Fibroblast of the conjunctiva (primary cell): ENCODE measurements at regions not wholly inside any gene's neighbourhood (a gene's known extent, or its start where the extent isn't known, plus 50 kb on each side); places are given as distances from the start of the nearest gene placed in this dataset.

Experiments used
- DNase-seq: peaks from one replicate; pipeline ENCODE4 v3.0.0-alpha.2; 2010; ENCODE audit warnings: low read depth

DNA sequence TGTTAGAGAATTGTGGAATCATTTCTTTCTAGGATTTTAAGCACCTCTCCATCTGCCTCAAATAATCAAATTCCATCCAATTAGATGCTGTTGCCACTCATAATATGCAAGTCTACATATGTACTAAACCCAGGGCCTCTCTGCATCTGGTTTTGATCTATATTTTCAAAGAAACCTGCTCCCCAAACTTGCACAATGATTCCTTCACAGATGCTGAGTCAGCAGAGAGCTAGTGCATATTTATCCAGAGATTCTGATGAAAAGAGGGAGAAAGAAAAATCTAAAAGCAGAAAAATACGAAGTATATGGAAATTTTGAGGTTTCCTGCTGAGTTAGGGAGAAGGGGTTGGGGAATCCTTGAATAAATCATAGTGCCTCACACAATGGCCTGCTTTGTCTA is 235.1 kb upstream of the RBFOX1 start:
- DNase-seq: no peak

DNA sequence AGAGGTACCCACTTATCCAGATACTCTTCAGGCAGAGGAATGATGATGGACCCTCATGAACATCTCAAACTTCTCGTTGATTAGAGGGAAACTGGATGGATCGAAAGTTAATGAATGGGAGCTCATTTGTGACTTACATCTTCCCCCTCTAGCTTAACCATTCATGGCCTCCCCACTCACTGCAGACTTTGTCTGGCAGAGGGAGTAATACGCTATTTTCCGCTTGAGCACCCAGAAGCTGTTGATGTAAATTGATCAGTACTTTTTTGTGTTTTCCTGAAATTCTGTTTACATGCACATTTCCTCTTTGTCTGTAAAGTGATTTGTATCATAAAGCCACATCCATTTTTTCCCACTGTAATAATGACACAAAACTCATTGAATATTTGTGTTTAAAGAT is 239.1 kb upstream of the RBFOX1 start:
- DNase-seq: no peak

DNA sequence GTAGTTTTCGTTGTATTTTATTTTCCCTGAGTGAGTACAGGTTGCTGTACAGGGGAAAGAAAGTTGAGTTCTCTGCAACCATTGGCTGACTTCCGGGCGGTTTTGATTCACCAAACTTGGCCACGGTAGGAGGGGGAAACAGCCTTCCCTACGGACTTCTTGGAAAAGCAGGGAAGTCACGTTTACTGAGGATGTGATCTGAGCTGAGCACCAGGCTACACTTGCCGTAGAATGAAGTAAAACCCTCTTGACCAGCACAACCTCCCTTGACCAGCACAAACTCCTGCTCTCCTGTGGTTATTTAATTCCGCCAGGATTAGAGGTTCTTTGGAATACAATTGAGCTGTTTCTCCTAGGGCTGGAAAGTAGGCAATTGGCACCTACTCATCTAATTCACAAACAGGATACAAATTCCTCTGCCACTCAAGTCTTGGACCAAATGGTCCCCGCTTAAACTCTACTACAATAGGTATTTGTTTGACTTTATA is 242.0 kb upstream of the RBFOX1 start:
- no peak for DNase-seq

DNA sequence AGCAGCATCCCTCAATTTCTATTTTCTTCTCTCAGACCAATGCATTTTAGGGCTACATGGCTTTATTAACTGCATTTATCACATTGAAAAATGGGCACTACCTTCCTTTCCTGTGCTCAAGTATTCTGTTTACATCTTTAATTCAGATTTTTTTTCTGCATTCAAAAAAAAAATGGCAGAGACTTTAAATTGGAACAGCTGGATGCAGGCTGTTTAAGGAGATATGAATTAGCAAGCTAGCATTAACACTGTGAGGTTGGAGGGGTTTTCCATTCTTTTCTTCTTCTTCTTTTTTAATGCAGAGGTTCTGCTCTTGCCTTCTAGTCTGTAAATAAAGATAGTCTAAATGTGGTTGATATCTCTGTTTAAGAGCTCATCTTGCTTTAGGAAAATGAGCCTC is 242.9 kb upstream of the RBFOX1 start:
- DNase-seq: no peak

DNA sequence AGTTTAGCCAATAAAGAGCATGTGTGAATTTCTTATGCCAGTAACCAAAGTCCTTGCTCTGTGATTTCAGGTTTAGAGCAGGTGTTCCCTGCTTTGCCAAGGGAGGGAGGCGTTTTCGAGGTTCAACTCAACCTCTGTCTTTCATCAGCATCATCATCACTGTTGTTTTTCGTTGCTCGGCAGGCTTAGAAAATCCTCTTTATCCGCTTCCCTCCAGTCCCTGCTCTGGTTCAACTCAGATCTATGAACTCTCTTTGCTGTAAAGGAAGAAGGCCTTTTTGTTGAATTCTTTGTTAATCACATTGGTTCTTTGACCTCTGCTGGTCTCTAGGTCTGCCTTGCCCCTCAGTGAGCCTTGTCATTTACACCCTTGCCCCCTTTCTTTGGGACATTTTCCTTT is 243.9 kb upstream of the RBFOX1 start:
- no peak for DNase-seq

DNA sequence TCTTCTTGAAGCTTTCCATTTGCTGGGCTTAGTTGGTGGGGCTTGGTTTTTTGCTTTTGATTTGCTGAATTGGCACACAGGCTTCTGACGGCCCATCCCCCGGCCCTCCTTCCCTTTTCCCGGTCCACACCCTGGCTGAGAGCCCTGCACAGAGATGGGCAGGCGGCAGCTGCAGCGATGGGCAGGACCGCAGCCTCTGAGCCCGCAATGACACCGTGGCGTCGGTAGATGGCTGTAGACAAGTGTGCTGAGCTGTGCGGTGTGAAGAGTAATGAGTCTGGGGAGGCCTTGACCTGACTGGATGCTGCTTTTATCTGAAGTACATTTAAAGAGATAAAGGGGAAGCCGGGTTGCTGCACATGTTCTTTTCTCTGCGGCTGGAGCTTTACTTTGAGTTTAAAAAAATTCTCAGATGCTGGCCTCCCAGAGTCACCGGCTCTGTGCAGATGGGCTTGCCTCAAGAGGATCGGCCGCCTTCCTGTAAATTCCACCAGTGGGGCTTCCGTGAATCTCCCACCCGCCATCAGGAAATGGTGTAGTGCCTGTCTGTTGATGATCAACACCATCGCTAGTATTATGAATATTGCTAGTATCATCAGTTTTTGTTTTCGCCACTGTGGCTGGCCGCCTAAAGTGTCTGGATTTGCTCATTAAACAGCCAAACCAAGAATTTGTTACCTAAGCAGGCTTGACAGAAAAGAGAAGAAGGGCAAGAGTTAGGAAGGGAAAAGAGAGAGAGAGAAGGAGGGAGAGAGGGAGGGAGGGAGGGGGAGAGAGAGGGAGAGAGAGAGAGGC is 245.6 kb upstream of the RBFOX1 start:
- DNase-seq: no peak

DNA sequence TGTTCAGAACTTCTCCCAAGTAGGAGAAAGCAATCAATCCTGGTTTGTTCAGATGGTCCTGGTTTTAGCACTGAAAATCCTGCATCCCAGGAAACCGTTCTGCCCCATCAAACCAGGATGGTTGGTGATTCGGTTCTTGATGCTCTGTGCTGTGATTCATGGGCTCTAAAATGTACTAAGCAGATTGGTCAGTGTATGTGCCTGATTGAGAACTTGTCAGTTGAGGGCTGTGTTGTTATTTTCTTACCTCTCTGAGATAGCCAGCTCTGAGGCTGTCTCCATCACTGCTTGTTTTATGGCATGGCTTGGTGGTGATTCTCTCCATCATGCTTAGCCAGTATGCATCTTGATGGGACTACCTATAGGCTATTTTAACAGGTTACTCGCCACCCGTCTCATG is 246.9 kb upstream of the RBFOX1 start:
- DNase-seq: no peak

DNA sequence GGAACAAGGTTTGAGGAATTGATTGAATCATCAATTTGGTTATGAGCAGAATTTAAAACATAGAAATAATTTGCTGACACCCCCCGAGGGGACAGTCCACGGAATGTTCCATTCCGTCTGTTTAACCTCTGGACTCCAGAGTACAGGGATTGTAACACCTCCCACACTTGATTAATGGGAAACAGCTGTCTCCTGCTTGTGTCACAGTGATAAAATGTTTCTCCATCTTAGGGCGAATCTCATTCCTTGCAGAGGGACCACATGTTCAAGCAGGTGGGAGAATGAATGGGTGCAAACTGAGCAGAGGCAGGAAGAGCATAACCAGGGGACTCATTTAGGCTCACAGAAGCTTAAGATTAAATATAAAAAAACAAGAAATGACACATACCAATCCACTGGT is 249.5 kb upstream of the RBFOX1 start:
- no peak for DNase-seq

DNA sequence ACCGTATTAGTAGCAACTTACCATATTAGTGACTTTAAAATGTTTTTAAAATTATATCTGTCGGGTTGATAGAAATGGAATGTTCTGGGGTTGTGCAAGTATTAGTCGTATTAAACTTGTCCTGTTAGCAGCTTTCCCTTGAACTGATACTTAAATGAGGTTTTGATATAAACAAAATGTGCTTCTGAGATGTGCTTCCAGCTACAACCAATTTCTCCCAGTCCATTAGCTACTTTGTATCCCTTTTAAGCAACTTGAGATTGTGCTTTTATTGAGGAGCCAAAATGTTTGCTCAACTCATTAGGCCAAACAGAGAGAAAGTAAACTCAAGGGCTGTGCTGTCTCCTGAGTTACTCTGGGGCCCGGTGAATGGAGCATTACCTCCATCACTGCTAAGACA is 255.0 kb upstream of the RBFOX1 start:
- DNase-seq: no peak

DNA sequence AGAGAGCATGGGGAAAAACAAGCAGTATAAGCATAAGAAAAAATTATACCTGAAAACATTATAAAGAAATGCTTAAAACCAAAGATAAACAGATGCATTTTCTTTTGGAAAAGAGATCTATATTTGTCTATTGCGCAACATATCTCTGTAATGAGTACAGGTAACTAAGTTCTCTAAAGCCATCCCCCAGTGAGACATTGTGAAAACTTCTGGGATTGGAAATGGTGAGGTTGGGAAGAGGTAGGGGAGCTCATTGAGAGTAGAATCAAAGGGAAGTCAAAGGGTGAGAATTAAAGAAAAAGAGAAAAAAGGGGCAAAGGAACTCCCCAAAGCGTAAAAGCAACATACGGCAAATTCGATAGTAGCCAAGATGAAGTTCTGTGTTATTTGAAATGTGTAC is 257.9 kb upstream of the RBFOX1 start:
- DNase-seq: no peak

DNA sequence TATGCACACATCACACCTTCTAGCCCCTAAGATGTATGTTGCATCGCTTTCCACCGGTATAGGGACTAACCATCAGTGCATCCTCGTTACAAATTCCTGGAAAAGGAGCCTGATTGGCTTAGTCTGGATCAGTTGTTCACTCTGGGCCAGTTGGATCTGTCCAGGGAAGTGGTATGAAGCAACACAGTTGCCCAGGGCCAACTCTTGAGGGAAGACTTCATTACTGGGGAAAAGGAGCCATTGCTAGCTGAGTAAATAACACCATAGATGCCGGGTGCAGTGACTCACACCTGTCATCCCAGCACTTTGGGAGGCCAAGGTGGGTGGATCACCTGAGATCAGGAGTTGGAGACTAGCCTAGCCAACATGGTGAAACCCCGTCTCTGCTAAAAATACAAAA is 275.2 kb upstream of the RBFOX1 start:
- no peak for DNase-seq

DNA sequence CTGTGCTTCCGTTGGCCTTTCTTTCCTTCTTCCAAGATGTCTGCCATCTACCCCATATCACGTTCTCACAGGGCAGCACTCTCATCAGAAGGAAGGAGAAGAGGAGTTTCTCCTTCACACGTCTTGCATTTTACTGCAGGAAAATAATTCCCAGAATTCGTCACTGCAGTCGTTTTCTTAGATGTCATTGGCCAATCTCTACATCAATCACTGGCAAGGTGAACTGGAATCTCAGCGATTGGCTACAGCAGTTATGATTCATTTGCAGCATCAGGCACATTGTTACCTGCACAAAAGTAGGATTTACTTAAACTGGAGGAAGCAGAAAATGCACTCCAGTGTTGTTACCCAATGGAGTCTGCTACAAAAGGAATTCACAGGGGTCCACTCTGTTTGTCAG is 277.2 kb upstream of the RBFOX1 start:
- DNase-seq: no peak

DNA sequence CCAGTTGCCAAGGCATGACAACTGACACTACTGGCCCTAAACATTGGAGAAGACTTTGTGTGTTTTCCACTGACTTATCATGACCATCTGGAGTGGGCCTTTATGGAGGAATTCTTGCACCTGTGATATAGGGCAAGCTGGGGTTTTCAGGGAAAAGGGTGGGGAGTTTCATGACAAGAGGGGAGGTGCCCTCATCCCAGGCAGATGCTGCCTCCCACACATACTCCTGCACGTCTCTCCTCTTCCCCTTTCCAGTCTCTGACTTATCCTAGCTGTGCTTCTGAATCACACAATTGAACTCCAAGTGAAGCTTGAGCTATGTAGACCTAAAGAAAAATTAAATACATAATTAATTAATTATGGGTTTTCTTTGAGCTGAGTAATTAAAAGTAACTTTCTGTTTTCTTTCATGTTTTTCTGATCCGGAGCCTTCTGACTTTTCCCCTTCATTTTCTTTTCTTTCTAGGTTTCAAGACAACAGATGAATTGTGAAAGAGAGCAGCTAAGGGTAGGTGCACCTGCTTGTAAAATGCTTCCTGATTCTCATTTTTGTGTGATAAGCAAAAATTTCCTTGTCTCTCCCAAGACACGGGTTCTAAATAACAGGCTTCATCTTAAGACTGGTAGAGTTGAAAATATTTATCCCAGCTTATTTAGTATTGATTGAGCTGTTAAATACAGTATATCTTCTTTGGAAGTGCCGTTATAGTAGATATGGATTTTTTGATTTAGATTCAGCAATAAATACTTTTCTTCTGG is 280.9 kb upstream of the RBFOX1 start:
- DNase-seq: no peak

DNA sequence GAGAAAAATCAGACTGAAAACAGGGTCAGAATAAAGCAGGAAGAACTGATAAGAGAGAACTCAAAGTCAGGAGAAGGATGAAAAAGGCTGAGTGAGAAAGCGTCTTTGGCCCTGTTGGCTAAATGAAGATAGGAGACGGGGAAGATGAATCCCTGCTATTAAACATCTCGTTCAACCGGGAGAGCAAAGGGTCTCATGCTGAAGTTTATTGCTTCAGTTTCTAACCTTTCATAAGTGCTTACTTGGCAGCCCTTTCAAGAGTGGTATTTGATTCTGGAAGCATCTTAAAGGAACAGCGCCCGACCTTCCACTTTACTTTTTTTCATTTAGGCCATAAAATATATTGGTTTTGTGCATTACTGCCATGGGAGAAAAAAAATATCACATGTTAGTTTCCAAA is 288.3 kb upstream of the RBFOX1 start:
- no peak for DNase-seq

DNA sequence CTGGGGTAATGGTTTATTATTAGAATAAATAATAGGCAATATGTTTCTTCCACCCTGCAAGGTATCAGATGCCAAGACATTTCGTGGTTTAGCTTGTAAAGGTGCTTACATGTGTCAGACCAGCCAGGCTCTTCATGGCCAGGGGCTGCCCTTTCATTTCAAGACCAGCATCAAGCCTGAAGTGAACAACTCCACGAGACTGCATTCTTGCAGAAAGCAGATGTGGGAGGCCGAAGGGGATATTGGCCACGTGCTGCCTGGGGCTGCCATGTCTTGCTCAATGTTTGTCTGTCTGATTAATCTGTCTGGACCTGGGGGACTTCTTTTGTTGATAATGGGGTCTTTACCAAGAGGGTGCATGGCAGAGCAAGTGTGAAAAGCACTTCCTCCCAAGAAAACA is 294.2 kb upstream of the RBFOX1 start:
- no peak for DNase-seq

DNA sequence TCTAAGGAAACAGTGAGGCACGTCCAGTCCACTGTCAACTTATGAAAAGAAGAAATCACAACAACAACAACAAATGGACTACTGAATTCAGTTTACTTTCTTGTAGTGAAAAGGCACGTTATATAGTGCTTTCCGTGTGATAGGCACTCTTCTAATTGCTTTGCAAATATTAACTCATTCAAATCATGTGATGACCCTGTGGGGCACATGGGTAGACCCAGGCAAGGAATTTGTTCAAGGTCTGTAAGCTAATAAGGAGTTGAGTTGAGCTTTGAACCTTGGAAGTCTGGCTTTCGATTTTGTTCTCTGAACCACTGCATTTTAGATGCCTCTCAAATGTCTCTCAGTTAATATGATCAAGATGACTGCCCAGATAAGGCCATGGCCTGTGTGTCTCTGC is 295.1 kb upstream of the RBFOX1 start:
- no peak for DNase-seq

DNA sequence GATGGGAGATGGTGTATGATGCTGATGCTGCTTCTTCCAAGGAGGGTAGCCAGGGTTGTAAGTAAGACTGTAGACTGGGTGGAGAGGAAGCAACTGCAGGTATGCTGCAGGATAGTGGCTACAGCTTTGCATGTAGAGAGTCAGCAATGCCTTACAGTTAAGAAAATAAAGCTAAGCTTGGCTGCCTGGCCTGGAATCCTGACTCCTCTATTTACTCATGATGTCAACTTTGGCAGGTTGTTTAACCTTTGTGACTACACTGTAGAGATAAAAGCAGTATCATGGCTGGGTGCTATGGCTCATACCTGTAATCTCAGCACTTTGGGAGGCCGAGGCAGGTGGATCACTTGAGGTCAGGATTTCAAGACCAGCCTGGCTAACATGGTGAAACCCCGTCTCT is 301.6 kb upstream of the RBFOX1 start:
- no peak for DNase-seq

DNA sequence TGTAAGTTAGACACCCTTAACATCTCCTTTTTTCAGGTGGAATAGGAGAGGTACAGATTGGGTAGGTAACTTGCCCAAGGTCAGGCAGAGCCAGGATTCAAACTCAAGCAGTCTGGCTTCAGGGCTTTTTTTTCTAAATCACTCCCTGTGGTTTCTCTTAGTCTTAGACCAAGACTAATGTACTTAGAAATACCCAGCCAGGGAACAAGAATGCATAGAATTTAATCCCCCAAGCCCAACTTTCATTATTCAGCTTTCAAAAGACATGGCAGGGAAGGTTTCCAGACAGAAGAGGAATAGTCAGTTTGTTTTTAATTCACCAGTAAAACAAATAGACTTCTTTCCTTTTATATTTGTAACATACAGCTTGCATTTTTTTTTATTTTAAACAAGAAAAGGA is 305.2 kb upstream of the RBFOX1 start:
- no peak for DNase-seq

DNA sequence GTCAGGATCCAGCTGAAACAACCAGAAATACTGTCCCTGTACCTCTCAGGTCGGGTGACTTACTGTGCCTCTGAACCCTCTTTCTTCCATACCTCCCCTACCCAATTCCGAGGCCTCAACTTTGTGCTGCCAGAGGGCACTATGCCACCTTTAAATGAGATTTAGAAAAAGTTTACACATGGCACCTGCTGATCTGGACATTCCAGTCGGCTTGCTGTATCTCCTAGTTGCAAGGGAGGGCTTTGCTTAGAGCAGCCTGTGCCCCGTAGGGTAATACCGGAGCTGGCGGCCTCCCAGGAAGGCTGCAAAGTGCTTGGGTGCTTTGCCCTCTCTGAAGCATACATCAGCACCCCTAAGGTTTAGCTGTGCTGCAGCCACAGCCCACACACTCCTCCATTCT is 306.0 kb upstream of the RBFOX1 start:
- DNase-seq: no peak

DNA sequence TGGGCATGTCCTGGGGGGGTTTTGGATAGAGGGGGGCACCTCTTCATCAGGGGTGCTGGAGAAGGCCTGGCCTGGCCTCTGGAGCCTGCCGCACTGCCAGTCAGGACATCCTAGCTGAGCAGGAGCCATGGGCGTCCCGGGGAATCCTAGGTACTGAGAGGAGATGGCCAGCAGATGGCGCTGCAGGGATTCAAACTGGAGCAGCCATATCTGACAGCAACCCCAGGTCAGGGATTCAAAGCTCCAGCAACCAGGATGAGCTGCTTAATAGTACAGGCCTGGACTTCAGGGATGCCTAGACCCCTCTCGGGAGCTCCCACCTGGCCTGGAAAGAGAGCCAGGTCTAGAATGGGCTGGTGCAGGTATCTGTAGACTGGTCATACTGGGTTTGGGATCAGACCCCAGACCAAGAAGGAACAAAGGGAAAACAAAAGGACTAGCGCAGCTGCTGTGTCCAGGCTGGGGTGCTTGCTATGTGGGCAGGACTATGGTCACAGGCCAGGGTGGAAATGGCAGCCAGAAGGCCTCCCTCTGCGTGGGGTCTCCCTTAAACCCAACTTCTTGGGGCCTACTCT is 306.9 kb upstream of the RBFOX1 start:
- DNase-seq: no peak

DNA sequence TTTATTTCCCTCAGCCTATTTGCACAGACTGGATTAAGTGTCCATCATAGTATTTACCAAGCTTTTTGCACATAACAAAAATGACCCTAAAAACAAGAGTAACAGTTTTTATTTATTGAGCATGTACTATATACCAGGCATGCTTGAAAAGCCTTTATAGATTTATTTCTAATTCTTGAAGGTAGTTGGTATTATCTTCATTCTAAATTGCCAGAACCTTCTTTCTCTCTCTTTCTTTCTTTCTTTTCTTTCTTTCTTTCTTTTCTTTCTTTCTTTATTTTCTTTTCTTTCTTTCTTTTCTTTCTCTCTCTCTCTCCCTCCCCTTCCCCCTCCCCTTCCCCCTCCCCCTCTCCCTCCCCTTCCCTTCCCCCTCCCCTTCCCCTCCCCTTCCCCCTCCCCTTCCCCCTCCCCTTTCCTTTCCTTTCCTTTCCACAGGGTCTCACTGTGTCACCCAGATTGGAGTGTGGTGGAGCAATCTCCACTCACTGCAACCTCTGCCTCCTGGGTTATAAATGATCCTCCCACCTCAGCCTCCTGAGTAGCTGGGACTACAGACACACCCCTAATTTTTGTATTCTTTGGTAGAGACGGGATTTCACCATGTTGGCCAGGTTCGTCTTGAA is 310.9 kb upstream of the RBFOX1 start:
- DNase-seq: no peak

DNA sequence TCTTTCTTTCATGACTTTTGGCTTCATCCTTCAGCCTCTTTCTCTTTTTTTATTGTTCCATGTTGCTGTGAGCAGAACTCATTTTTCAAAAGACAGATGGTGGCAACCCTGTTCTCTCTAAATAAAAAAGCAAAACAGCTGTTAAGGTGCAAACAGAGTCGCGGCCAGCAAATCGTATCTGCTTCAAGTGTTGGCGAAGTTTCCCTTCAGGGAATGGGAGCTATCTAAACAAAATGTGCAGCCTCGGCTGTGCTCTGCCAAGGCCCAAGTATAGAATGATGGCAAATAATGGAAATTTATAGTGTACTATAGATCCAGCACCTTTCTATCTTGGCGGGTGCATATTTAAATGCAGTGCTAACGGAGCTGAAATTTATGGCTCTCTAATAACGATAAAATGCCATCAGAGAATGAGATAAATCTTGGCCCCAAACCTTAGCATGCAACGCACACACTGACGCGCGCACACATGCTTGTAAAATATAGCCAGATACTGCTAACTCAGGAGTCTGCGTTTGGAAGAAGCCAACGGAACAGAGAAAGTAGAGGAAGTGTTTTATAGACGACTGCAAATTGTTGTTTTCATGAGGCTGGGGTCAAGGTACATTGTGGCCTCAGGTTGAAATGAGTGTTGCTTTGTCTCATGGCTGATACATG is 315.5 kb upstream of the RBFOX1 start:
- DNase-seq: no peak
